Tibial nerve (tissue), 4 donors: ENCODE measurements at regions not wholly inside any gene's neighbourhood (a gene's known extent, or its start where the extent isn't known, plus 50 kb on each side); places are given as distances from the start of the nearest gene placed in this dataset.

Experiments used
- EP300 ChIP-seq, 2 donors: sonication (generic); formaldehyde crosslinking; IDR thresholded peaks; one replicate each; pipeline ENCODE4 v1.6.1; 2017; ENCODE audit warnings: antibody characterized with exemption in 2 of 2, mild to moderate bottlenecking in 1 of 2
- POLR2A ChIP-seq, 2 donors: fragments of 450-650 bp; IDR thresholded peaks; one replicate each; pipeline ENCODE4 v1.6.1; 2017; ENCODE audit warnings: antibody characterized with exemption in 2 of 2, mild to moderate bottlenecking in 2 of 2, moderate library complexity in 2 of 2
- TF ChIP-seq, protein P1 (sequence below), 5 experiments: fragments of 200-600 bp in 3 of 5; fragments of 450-650 bp in 2 of 5; sonication (generic) in 3 of 5; IDR thresholded peaks; one replicate each; pipeline ENCODE4 v1.5.1; 2016 to 2019; ENCODE audit warnings: antibody characterized with exemption in 5 of 5, mild to moderate bottlenecking in 3 of 5, moderate library complexity in 2 of 5

DNA sequence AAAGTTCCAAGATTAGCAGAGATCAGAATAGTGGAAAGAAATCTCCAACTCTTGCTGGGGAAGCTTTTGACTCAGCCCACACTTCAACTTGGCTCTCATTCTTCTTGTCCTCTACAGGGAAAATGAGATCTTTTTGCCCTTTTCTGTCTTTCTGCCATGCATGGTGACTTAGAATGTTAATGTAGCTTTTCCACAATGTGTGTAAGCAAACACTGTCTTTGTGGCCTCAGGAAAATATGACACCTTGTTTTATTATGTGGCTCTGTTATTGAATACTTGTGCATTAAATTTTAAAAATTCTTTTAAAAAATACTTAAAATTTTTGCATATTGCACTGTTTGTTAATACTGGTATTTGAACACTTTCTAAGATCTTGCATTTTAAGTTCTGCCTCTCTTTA, 65.4 kb upstream of the WDR75 start:
- TF ChIP-seq, protein P1, sequence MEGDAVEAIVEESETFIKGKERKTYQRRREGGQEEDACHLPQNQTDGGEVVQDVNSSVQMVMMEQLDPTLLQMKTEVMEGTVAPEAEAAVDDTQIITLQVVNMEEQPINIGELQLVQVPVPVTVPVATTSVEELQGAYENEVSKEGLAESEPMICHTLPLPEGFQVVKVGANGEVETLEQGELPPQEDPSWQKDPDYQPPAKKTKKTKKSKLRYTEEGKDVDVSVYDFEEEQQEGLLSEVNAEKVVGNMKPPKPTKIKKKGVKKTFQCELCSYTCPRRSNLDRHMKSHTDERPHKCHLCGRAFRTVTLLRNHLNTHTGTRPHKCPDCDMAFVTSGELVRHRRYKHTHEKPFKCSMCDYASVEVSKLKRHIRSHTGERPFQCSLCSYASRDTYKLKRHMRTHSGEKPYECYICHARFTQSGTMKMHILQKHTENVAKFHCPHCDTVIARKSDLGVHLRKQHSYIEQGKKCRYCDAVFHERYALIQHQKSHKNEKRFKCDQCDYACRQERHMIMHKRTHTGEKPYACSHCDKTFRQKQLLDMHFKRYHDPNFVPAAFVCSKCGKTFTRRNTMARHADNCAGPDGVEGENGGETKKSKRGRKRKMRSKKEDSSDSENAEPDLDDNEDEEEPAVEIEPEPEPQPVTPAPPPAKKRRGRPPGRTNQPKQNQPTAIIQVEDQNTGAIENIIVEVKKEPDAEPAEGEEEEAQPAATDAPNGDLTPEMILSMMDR (IDR thresholded peaks at IDR 0.05): no peak
- no peak for TF ChIP-seq POLR2A (IDR thresholded peaks at IDR 0.05)
- TF ChIP-seq EP300 (IDR thresholded peaks at IDR 0.05): no peak
